NCI-H345 (cell line): ENCODE measurements at regions not wholly inside any gene's neighbourhood (a gene's known extent, or its start where the extent isn't known, plus 50 kb on each side); places are given as distances from the start of the nearest gene placed in this dataset.

ENCODE experiments used
- DNase-seq: peaks from one replicate; lab custom pipeline; 2025; lab: John Stamatoyannopoulos, UW

GRCh38 chr1:88145752-88146151 lies 538.3 kb upstream of the PKN2 start:
- DNase-seq, result no peak

- DNase-seq, result no peak
Measured at GRCh38 chr1:88149686-88150085, 534.4 kb upstream of the PKN2 start.

- DNase-seq, result no peak
Measured at GRCh38 chr1:88150330-88150729, 533.7 kb upstream of the PKN2 start.

- DNase-seq, result no peak
Measured at GRCh38 chr1:88163187-88163586, 520.9 kb upstream of the PKN2 start.

GRCh38 chr1:88168126-88168525 lies 515.9 kb upstream of the PKN2 start:
- no peak for DNase-seq

GRCh38 chr1:88169139-88169538 lies 514.9 kb upstream of the PKN2 start:
- DNase-seq, result no peak

- no peak for DNase-seq
Measured at GRCh38 chr1:88169939-88170338, 514.1 kb upstream of the PKN2 start.

- DNase-seq, result no peak
Measured at GRCh38 chr1:88175120-88175630, 508.9 kb upstream of the PKN2 start.

GRCh38 chr1:88175631-88176226 lies 508.3 kb upstream of the PKN2 start:
- no peak for DNase-seq

GRCh38 chr1:88179943-88180342 lies 504.1 kb upstream of the PKN2 start:
- DNase-seq, result no peak

- DNase-seq, result peak; percentile 57
Measured at GRCh38 chr1:88180449-88181108, 503.5 kb upstream of the PKN2 start.

- DNase-seq, result no peak
Measured at GRCh38 chr1:88186911-88187310, 497.2 kb upstream of the PKN2 start.

GRCh38 chr1:88188038-88188437 lies 496.0 kb upstream of the PKN2 start:
- no peak for DNase-seq

- DNase-seq, result no peak
Measured at GRCh38 chr1:88189525-88189924, 494.5 kb upstream of the PKN2 start.

GRCh38 chr1:88191917-88192316 lies 492.2 kb upstream of the PKN2 start:
- no peak for DNase-seq

GRCh38 chr1:88194542-88194941 lies 489.5 kb upstream of the PKN2 start:
- no peak for DNase-seq

GRCh38 chr1:88200545-88200944 lies 483.5 kb upstream of the PKN2 start:
- no peak for DNase-seq

- no peak for DNase-seq
Measured at GRCh38 chr1:88204111-88204510, 480.0 kb upstream of the PKN2 start.

GRCh38 chr1:88204612-88205167 lies 479.4 kb upstream of the PKN2 start:
- DNase-seq, result no peak

GRCh38 chr1:88208389-88208788 lies 475.7 kb upstream of the PKN2 start:
- DNase-seq, result no peak

- no peak for DNase-seq
Measured at GRCh38 chr1:88210103-88210787, 473.8 kb upstream of the PKN2 start.

- DNase-seq, result no peak
Measured at GRCh38 chr1:88216441-88216840, 467.6 kb upstream of the PKN2 start.

GRCh38 chr1:88217386-88217785 lies 466.7 kb upstream of the PKN2 start:
- DNase-seq, result no peak
